Glutamatergic neuron (in vitro differentiated cells): ENCODE measurements at regions not wholly inside any gene's neighbourhood (a gene's known extent, or its start where the extent isn't known, plus 50 kb on each side); places are given as distances from the start of the nearest gene placed in this dataset.

Experiments used
- DNase-seq: peaks from one replicate; pipeline ENCODE4 v3.0.0; 2022
- H3K27ac Mint-ChIP-seq: one replicate; pipeline ENCODE4 v1.8.0; 2020; ENCODE audit warnings: mild to moderate bottlenecking, mixed read lengths, inconsistent platforms; ENCODE audit not compliant: unreplicated experiment
- H3K27me3 Mint-ChIP-seq: one replicate; pipeline ENCODE4 v1.8.0; 2020; ENCODE audit warnings: mild to moderate bottlenecking, moderate library complexity, mixed read lengths, inconsistent platforms; ENCODE audit not compliant: unreplicated experiment
- H3K36me3 Mint-ChIP-seq: one replicate; pipeline ENCODE4 v1.8.0; 2020; ENCODE audit warnings: mild to moderate bottlenecking, mixed read lengths, inconsistent platforms; ENCODE audit not compliant: unreplicated experiment
- H3K4me1 Mint-ChIP-seq: one replicate; pipeline ENCODE4 v1.8.0; 2020; ENCODE audit warnings: mild to moderate bottlenecking, low read depth, mixed read lengths, inconsistent platforms; ENCODE audit not compliant: unreplicated experiment
- H3K4me3 Mint-ChIP-seq: one replicate; pipeline ENCODE4 v1.8.0; 2020; ENCODE audit warnings: mild to moderate bottlenecking, mixed read lengths, inconsistent platforms; ENCODE audit not compliant: unreplicated experiment
- H3K9me3 Mint-ChIP-seq: one replicate; pipeline ENCODE4 v1.8.0; 2020; ENCODE audit warnings: mild to moderate bottlenecking, moderate library complexity, mixed read lengths, inconsistent platforms; ENCODE audit not compliant: unreplicated experiment
- TF ChIP-seq, protein P1 (sequence below): fragments of 200-600 bp; sonication (generic); IDR thresholded peaks from one replicate; pipeline ENCODE4 v1.5.0; 2021; ENCODE audit not compliant: partially characterized antibody, unreplicated experiment

DNA sequence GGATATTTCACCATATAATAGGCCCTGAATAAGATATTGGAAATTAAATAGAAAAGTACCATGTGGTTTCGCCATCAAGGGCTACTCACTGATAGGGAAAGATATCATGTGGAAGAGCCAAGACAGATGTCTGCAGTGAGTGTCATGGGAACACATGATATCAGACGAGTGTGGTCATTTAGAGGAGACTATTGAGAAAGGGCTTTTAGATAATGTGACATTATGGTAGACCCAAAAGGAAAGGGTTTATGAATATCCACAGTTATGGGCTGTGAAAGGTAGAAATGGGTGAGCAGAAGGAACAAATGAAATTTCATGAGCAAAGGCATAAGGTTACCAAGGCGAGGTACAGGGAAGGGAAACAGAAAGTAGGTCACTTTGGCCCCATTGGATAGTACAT is 182.3 kb upstream of the PRSS16 start:
- no peaks in the 10 kb centered on the region for H3K36me3 Mint-ChIP-seq
- DNase-seq = no peak

DNA sequence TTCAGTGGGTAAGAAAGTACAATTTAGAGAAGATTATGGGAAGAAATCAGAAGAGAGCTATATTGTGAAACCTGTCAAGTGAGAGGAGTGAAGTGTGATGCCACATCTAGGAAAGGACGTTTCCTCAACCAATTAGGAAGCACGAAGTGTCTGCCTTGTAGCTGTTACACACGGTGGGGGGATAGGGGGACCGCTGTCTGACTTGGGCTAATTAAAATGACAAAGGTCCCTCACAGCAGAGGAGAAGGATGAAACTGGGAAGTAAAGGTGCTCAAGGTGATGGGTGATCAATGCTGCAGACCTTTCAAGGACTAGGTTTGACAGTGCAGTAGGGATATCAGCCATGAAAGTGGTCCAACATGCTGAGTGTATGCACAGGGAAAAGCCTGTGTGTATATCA is 181.1 kb upstream of the PRSS16 start:
- DNase-seq = no peak
- H3K4me1 Mint-ChIP-seq = no peaks in the 10 kb centered on the region
- no peak overlapping the region for H3K27ac Mint-ChIP-seq
- no peak overlapping the region for H3K4me3 Mint-ChIP-seq
- H3K27me3 Mint-ChIP-seq = no peaks in the 10 kb centered on the region
- H3K9me3 Mint-ChIP-seq = no peaks in the 10 kb centered on the region
- no peaks in the 10 kb centered on the region for H3K36me3 Mint-ChIP-seq
- TF ChIP-seq, protein P1, sequence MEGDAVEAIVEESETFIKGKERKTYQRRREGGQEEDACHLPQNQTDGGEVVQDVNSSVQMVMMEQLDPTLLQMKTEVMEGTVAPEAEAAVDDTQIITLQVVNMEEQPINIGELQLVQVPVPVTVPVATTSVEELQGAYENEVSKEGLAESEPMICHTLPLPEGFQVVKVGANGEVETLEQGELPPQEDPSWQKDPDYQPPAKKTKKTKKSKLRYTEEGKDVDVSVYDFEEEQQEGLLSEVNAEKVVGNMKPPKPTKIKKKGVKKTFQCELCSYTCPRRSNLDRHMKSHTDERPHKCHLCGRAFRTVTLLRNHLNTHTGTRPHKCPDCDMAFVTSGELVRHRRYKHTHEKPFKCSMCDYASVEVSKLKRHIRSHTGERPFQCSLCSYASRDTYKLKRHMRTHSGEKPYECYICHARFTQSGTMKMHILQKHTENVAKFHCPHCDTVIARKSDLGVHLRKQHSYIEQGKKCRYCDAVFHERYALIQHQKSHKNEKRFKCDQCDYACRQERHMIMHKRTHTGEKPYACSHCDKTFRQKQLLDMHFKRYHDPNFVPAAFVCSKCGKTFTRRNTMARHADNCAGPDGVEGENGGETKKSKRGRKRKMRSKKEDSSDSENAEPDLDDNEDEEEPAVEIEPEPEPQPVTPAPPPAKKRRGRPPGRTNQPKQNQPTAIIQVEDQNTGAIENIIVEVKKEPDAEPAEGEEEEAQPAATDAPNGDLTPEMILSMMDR = no peak

More for the DNA sequence above, 182.3 kb upstream of the PRSS16 start:
- H3K27me3 Mint-ChIP-seq = no peaks in the 10 kb centered on the region
- TF ChIP-seq, protein P1 = no peak
- H3K4me3 Mint-ChIP-seq = no peak overlapping the region
- H3K27ac Mint-ChIP-seq = no peak overlapping the region
- H3K4me1 Mint-ChIP-seq = no peaks in the 10 kb centered on the region
- H3K9me3 Mint-ChIP-seq = no peaks in the 10 kb centered on the region

DNA sequence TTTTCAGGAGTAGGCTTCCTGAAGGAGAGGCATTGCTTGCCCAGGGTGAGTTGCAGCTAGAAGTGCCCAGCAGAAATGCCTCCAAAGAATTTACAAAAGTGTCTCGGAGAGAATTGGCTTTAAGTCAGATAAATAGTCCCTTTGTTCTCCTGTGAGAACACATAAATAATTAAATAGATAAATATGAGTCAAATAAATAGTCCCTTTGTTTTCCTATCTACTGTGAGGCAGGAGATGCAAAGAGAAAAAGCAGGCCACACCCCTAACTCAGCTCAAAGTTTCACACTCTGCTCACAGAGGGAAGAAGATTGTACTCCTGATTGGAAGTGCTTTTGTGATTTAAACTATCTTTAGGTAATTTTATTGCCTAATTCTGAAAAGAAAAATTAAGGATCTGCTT is 180.7 kb upstream of the PRSS16 start:
- Mint-ChIP-seq H3K4me1 (no peaks in the 10 kb centered on the region), H3K27me3 (no peaks in the 10 kb centered on the region), H3K27ac (no peak overlapping the region), H3K9me3 (no peaks in the 10 kb centered on the region), H3K4me3 (no peak overlapping the region), H3K36me3 (no peaks in the 10 kb centered on the region)
- TF ChIP-seq, protein P1 = no peak
- DNase-seq = no peak

DNA sequence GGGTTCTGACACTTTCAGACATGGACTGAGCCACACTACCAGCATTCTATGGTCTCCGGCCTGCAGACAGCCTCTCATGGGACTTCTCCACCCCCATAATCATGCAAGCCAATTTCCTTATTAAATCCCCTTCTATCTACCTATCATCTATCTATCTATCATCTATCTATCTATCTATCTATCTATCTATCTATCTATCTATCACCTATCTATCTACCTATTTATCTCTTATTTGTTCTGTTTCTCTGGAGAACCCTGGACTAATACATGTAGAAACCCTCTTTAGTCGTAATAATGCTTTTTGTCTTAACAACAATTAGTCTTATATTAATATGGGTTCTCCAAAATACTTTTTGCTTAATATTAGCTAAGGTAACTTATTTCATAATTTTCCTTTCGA is 174.1 kb upstream of the PRSS16 start:
- Mint-ChIP-seq H3K4me3 (no peak overlapping the region), H3K36me3 (no peaks in the 10 kb centered on the region), H3K4me1 (no peaks in the 10 kb centered on the region), H3K9me3 (no peaks in the 10 kb centered on the region), H3K27me3 (no peaks in the 10 kb centered on the region), H3K27ac (no peak overlapping the region)
- TF ChIP-seq, protein P1 = no peak
- no peak for DNase-seq

DNA sequence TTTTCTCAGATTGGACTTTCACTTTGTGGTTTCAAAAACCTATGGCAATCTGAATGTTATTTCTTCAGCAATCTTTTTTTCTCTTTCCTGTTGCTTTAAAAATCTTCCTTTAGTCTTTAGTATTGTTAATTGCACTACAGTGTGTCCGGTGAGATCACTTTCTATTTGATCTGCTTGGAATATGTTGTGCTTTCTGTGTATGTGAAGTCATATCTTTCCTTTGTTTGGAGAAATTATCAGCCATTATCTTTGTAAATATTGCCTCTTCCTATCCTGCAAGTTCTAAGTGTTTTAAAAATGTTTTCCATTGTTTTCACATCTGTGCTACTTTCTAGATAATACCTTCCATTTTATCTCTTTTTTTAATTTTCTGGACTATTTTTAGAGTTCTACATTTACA is 171.4 kb upstream of the PRSS16 start:
- Mint-ChIP-seq H3K4me1 (no peaks in the 10 kb centered on the region), H3K36me3 (no peaks in the 10 kb centered on the region)
- DNase-seq = no peak

More for the DNA sequence above, 171.4 kb upstream of the PRSS16 start:
- no peaks in the 10 kb centered on the region for H3K9me3 Mint-ChIP-seq
- H3K27ac Mint-ChIP-seq = no peak overlapping the region
- H3K4me3 Mint-ChIP-seq = no peak overlapping the region
- TF ChIP-seq, protein P1 = no peak
- H3K27me3 Mint-ChIP-seq = no peaks in the 10 kb centered on the region
